HL-60 (cell line): ENCODE measurements at regions not wholly inside any gene's neighbourhood (a gene's known extent, or its start where the extent isn't known, plus 50 kb on each side); places are given as distances from the start of the nearest gene placed in this dataset.

ENCODE experiments used
- CTCF ChIP-seq: IDR thresholded peaks from one replicate; pipeline ENCODE4 v1.5.1; 2011; ENCODE audit warnings: low read length, control low read depth, inconsistent platforms; ENCODE audit not compliant: insufficient read depth
- GABPA ChIP-seq: IDR thresholded peaks from 2 replicates; pipeline ENCODE4 v1.6.1; 2012; ENCODE audit warnings: low read depth
- POLR2AphosphoS5 ChIP-seq: IDR thresholded peaks from 2 replicates; pipeline ENCODE4 v1.6.1; 2012; ENCODE audit warnings: low read depth
- REST ChIP-seq: IDR thresholded peaks from 2 replicates; pipeline ENCODE4 v1.6.1; 2012; ENCODE audit warnings: low read depth; ENCODE audit not compliant: insufficient replicate concordance

GRCh38 chr10:63761243-63761642 lies 240.0 kb downstream of the REEP3 start:
- TF ChIP-seq CTCF (no peak), POLR2AphosphoS5 (no peak), GABPA (no peak), REST (no peak)
